ENCODE measurements at regions not wholly inside any gene's neighbourhood (a gene's known extent, or its start where the extent isn't known, plus 50 kb on each side); places are given as distances from the start of the nearest gene placed in this dataset.

GRCh38 chr4:125808570-125808969 lies 493.8 kb downstream of the FAT4 start:
- H3K4me3 Mint-ChIP-seq (ENCODE audit: unreplicated experiment), result no peak overlapping the region
- H3K36me3 Mint-ChIP-seq (ENCODE audit: low read depth, unreplicated experiment), result no peaks in the 10 kb centered on the region
- H3K27ac Mint-ChIP-seq (ENCODE audit: unreplicated experiment), result peak overlapping the region; percentile 50
- no peaks in the 10 kb centered on the region for H3K9me3 Mint-ChIP-seq (ENCODE audit: unreplicated experiment)
- no peak for DNase-seq (ENCODE audit: low spot score)
- H3K4me1 Mint-ChIP-seq (ENCODE audit: unreplicated experiment), result peaks cover 8% of the 10 kb centered on the region
- TF ChIP-seq, protein P1, sequence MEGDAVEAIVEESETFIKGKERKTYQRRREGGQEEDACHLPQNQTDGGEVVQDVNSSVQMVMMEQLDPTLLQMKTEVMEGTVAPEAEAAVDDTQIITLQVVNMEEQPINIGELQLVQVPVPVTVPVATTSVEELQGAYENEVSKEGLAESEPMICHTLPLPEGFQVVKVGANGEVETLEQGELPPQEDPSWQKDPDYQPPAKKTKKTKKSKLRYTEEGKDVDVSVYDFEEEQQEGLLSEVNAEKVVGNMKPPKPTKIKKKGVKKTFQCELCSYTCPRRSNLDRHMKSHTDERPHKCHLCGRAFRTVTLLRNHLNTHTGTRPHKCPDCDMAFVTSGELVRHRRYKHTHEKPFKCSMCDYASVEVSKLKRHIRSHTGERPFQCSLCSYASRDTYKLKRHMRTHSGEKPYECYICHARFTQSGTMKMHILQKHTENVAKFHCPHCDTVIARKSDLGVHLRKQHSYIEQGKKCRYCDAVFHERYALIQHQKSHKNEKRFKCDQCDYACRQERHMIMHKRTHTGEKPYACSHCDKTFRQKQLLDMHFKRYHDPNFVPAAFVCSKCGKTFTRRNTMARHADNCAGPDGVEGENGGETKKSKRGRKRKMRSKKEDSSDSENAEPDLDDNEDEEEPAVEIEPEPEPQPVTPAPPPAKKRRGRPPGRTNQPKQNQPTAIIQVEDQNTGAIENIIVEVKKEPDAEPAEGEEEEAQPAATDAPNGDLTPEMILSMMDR (IDR thresholded peaks at IDR 0.05; ENCODE audit: unreplicated experiment), result no peak
- H3K27me3 Mint-ChIP-seq (ENCODE audit: unreplicated experiment), result no peaks in the 10 kb centered on the region

GRCh38 chr4:125811892-125812291 lies 497.1 kb downstream of the FAT4 start:
- TF ChIP-seq, protein P1 (IDR thresholded peaks at IDR 0.05; ENCODE audit: unreplicated experiment), result no peak
- H3K9me3 Mint-ChIP-seq (ENCODE audit: unreplicated experiment), result no peaks in the 10 kb centered on the region
- no peak for DNase-seq (ENCODE audit: low spot score)
- H3K27ac Mint-ChIP-seq (ENCODE audit: unreplicated experiment), result no peak overlapping the region
- H3K36me3 Mint-ChIP-seq (ENCODE audit: low read depth, unreplicated experiment), result no peaks in the 10 kb centered on the region
- no peak overlapping the region for H3K4me3 Mint-ChIP-seq (ENCODE audit: unreplicated experiment)
- H3K27me3 Mint-ChIP-seq (ENCODE audit: unreplicated experiment), result no peaks in the 10 kb centered on the region
- peaks cover 8% of the 10 kb centered on the region for H3K4me1 Mint-ChIP-seq (ENCODE audit: unreplicated experiment)

DNA sequence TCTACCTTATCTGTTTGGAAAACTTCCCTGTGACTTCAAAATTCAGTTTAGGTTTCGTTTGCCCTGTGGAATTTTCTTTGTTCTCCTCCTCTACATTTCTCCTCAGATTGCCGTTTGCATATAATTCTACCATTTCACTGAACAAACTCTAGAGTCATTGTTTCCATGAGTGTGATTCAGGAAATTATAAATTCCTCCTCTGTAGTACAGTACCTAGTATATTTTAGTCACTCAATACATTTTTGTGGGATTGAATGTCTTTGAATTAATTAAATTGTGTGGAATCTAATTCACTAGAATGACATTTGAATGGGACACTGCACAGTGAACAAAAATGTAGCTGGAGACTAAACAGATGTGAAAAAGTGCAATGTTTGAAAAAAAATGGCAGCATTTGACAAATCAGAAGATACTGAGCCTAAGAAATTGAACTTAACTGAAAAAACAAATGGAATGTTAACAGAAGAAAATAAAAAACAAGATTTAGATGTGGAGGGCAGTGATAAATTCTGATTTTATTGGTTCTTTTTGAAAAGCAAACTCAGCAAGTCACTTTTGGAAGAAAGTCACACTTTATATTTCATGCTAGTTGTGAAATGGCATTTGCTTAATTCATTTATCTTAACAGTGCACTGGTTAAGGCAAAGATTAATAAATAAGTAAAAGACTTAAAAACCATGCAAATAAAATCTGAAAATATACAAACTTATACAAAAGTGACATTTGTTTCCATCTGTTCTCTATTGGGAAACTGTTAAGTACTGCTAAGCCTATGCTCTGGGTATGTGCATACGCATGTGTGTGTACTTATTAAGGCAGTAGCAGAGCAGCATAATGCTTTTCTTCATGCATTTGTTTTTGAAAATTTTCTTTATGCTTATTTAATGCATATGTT lies 512.3 kb downstream of the FAT4 start:
- no peak for DNase-seq (ENCODE audit: low spot score)
- TF ChIP-seq, protein P1 (IDR thresholded peaks at IDR 0.05; ENCODE audit: unreplicated experiment), result no peak
- no peak overlapping the region for H3K27ac Mint-ChIP-seq (ENCODE audit: unreplicated experiment)
- H3K36me3 Mint-ChIP-seq (ENCODE audit: low read depth, unreplicated experiment), result no peaks in the 10 kb centered on the region
- no peak overlapping the region for H3K4me3 Mint-ChIP-seq (ENCODE audit: unreplicated experiment)
- no peaks in the 10 kb centered on the region for H3K9me3 Mint-ChIP-seq (ENCODE audit: unreplicated experiment)
- H3K27me3 Mint-ChIP-seq (ENCODE audit: unreplicated experiment), result no peaks in the 10 kb centered on the region
- H3K4me1 Mint-ChIP-seq (ENCODE audit: unreplicated experiment), result no peaks in the 10 kb centered on the region

DNA sequence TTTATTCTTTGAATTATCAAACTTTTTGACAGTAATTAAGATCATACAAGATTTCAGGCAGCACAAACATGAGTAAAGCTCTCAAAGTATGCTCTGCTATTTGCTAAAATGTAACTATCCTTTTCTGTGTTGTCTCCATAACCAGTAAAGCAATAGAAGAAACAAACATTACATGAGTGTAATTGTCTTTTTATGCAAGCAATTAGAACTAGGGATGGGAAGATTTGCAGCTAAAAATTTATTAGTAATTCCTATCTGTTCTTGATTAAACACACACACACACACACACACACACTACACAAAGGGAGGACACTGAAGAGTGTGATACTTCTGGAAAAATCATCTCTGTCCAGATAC lies 512.9 kb downstream of the FAT4 start:
- Mint-ChIP-seq H3K27ac (ENCODE audit: unreplicated experiment) (no peak overlapping the region), H3K36me3 (ENCODE audit: low read depth, unreplicated experiment) (no peaks in the 10 kb centered on the region), H3K27me3 (ENCODE audit: unreplicated experiment) (no peaks in the 10 kb centered on the region)

DNA sequence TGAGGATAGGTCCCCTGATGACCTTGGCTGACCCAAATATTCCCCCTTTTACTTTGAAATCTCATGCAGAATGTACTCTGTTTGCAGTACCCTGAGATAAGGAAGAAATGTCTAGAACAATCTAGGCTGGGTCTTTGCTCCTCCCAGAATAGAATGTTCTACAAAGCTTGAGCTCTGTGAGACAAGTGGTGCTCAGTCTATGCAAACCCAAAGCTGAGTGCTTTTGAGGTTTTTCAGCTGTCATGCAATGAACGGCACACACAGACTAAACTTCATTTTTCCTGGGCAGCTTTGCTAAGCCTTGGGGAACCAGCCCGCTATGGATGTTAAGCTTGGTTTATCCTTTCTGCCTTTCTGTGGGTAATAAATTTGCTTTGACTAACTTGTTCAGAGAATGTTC lies 513.6 kb downstream of the FAT4 start:
- H3K27me3 Mint-ChIP-seq (ENCODE audit: unreplicated experiment), result no peaks in the 10 kb centered on the region
- TF ChIP-seq, protein P1 (IDR thresholded peaks at IDR 0.05; ENCODE audit: unreplicated experiment), result no peak

More for the DNA sequence above, 512.9 kb downstream of the FAT4 start:
- no peak for DNase-seq (ENCODE audit: low spot score)
- Mint-ChIP-seq H3K4me3 (ENCODE audit: unreplicated experiment) (no peak overlapping the region), H3K9me3 (ENCODE audit: unreplicated experiment) (no peaks in the 10 kb centered on the region), H3K4me1 (ENCODE audit: unreplicated experiment) (no peaks in the 10 kb centered on the region)
- TF ChIP-seq, protein P1 (IDR thresholded peaks at IDR 0.05; ENCODE audit: unreplicated experiment), result no peak

More for the DNA sequence above, 513.6 kb downstream of the FAT4 start:
- Mint-ChIP-seq H3K27ac (ENCODE audit: unreplicated experiment) (no peak overlapping the region), H3K36me3 (ENCODE audit: low read depth, unreplicated experiment) (no peaks in the 10 kb centered on the region), H3K4me1 (ENCODE audit: unreplicated experiment) (no peaks in the 10 kb centered on the region), H3K4me3 (ENCODE audit: unreplicated experiment) (no peak overlapping the region), H3K9me3 (ENCODE audit: unreplicated experiment) (no peaks in the 10 kb centered on the region)
- no peak for DNase-seq (ENCODE audit: low spot score)
